ENCODE measurements at regions not wholly inside any gene's neighbourhood (a gene's known extent, or its start where the extent isn't known, plus 50 kb on each side); places are given as distances from the start of the nearest gene placed in this dataset.

DNA sequence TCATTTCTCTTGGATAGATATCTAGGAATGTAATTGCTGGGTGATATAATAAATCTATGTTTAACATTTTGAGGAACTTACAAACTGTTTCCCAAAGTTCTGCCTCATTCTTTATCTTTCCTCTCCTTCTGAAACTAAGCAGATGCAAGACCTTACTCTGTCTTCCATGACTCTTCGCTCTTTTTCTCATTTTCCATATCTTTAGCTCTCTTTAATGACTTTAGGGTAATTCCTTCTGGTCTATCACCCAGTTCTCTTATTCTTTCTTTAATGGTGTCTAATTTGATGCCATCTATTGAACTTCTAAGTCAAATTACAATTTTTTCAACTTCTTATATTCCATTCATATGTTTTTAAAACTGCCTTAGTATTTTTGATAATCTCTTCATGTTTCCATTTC is 316.6 kb downstream of the POU4F1 start:
- Histone ChIP-seq H3K4me1 (ENCODE audit: control insufficient read depth, insufficient read depth, low read length) (no peaks in the 10 kb centered on the region), H3K9me3 (ENCODE audit: control insufficient read depth, low read length) (peaks cover 23% of the 10 kb centered on the region), H3K9ac (ENCODE audit: low read length) (no peak overlapping the region), H3K27me3 (replicated peaks; ENCODE audit: control insufficient read depth, insufficient read depth, low read length) (no peaks in the 10 kb centered on the region), H3K4me3 (ENCODE audit: low read length) (no peak overlapping the region), H3K36me3 (ENCODE audit: control insufficient read depth, insufficient read depth, low read length, severe bottlenecking) (no peaks in the 10 kb centered on the region)
- no peak for DNase-seq (ENCODE audit: low read depth)

DNA sequence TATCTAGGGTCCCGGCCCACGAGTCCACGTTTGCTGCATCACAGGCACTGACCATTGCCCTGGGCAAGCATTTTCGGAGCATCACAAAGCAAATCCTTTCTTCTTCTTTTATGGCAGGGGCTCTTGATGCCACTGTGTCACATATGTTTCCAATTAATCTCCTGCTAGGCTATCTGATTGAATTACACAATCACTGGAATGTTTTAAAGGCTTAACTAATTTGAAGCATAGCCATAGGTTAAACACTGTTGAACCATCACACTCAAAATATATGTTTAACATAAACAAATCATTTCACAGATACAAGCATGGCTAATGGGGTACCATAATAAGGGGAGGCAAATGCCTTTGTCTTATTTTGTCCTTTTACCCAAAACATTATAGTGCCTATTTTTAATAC is 338.3 kb downstream of the POU4F1 start:
- peak; percentile 73 for DNase-seq (ENCODE audit: low read depth)
- no peak overlapping the region for H3K9ac ChIP-seq (ENCODE audit: low read length)
- H3K27me3 ChIP-seq (replicated peaks; ENCODE audit: control insufficient read depth, insufficient read depth, low read length): no peaks in the 10 kb centered on the region
- no peaks in the 10 kb centered on the region for H3K36me3 ChIP-seq (ENCODE audit: control insufficient read depth, insufficient read depth, low read length, severe bottlenecking)
- H3K4me1 ChIP-seq (ENCODE audit: control insufficient read depth, insufficient read depth, low read length): no peaks in the 10 kb centered on the region
- no peak overlapping the region for H3K4me3 ChIP-seq (ENCODE audit: low read length)
- H3K9me3 ChIP-seq (ENCODE audit: control insufficient read depth, low read length): peaks cover 8% of the 10 kb centered on the region

DNA sequence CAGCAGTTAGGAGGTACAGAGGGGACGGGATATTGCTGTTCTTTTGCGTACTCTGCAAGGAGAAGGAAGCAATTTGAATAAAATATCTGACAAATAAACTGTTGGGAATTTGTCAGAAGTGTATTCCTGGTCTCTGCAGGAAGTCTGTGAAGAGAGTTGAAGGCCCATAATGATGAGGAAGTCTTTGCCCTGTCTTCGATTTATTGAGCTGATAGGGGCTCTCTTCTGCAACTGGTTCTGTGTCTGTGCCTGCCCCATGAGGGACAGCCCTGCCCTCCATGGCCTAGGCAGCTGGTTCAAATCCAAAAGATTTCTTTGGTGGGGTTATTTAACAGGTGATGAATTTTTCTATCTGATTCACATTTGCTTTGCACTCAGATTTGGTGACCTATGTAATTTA is 339.7 kb upstream of the EDNRB start:
- no peaks in the 10 kb centered on the region for H3K4me1 ChIP-seq (ENCODE audit: control insufficient read depth, insufficient read depth, low read length)
- no peaks in the 10 kb centered on the region for H3K27me3 ChIP-seq (replicated peaks; ENCODE audit: control insufficient read depth, insufficient read depth, low read length)
- H3K4me3 ChIP-seq (ENCODE audit: low read length): no peak overlapping the region
- no peak for DNase-seq (ENCODE audit: low read depth)
- H3K36me3 ChIP-seq (ENCODE audit: control insufficient read depth, insufficient read depth, low read length, severe bottlenecking): no peaks in the 10 kb centered on the region
- no peak overlapping the region for H3K9ac ChIP-seq (ENCODE audit: low read length)
- H3K9me3 ChIP-seq (ENCODE audit: control insufficient read depth, low read length): peaks cover 8% of the 10 kb centered on the region

DNA sequence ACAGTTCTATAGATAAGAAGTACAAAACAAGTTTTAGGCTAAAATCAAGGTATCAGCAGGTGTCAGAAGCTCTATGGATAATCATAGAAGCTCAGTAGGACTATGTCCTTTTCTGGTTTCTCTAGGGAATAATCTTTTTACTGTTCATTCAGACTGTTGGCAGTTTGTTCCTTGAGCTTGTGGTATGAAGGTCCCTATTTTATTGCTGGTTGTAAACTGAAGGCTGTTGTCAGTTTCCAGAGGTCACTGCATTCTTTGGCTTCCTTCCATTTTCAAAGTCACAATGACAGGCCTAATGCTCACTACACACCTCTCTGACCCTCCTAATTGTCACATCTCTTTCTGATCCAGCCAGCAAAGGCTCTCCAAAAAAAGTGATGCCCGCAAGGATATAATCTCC is 337.9 kb upstream of the EDNRB start:
- Histone ChIP-seq H3K9me3 (ENCODE audit: control insufficient read depth, low read length) (peaks cover 8% of the 10 kb centered on the region), H3K27me3 (replicated peaks; ENCODE audit: control insufficient read depth, insufficient read depth, low read length) (no peaks in the 10 kb centered on the region), H3K4me1 (ENCODE audit: control insufficient read depth, insufficient read depth, low read length) (no peaks in the 10 kb centered on the region), H3K9ac (ENCODE audit: low read length) (no peak overlapping the region), H3K4me3 (ENCODE audit: low read length) (no peak overlapping the region), H3K36me3 (ENCODE audit: control insufficient read depth, insufficient read depth, low read length, severe bottlenecking) (no peaks in the 10 kb centered on the region)
- no peak for DNase-seq (ENCODE audit: low read depth)

DNA sequence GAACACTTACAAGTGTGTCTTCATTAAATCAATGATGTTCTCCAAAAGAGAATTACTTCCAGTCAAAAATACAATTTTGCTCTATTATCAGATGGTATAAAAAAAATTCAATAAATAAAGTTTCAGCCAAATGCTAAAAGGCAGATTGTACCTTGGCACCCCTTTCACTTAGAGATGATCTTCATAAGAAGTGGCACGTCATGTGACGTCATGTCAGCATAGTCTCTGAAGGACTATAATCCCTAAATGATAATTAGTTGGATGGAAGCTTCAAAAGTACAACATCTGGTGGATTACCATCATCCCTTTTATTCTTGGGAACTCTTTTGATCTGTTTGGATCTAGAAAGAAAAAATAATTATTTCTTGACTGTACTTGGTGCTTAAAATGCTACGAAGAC is 335.5 kb upstream of the EDNRB start:
- Histone ChIP-seq H3K9me3 (ENCODE audit: control insufficient read depth, low read length) (no peaks in the 10 kb centered on the region), H3K4me1 (ENCODE audit: control insufficient read depth, insufficient read depth, low read length) (no peaks in the 10 kb centered on the region), H3K4me3 (ENCODE audit: low read length) (no peak overlapping the region), H3K36me3 (ENCODE audit: control insufficient read depth, insufficient read depth, low read length, severe bottlenecking) (no peaks in the 10 kb centered on the region), H3K27me3 (replicated peaks; ENCODE audit: control insufficient read depth, insufficient read depth, low read length) (no peaks in the 10 kb centered on the region), H3K9ac (ENCODE audit: low read length) (no peak overlapping the region)
- DNase-seq (ENCODE audit: low read depth): no peak

DNA sequence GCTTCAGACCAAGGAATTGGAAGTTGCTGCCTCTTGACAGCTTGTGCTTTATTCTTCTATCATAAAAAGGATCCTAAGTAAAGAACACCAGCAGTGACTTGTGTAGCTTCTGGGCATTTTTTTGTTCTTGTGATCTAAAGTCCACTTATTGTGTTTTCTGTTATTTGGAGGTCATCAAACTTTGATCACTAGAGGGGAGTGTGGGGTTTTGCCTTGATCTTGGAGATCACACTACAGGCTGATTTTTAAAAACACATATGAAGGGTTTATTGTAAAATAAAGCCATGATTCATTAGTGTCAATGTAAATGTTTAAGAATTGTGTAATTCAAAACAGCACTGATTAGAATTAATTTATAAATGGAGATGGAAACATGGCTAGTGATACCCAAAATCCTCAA is 328.7 kb upstream of the EDNRB start:
- peaks cover 18% of the 10 kb centered on the region for H3K4me1 ChIP-seq (ENCODE audit: control insufficient read depth, insufficient read depth, low read length)
- no peaks in the 10 kb centered on the region for H3K36me3 ChIP-seq (ENCODE audit: control insufficient read depth, insufficient read depth, low read length, severe bottlenecking)
- H3K9ac ChIP-seq (ENCODE audit: low read length): no peak overlapping the region
- no peaks in the 10 kb centered on the region for H3K9me3 ChIP-seq (ENCODE audit: control insufficient read depth, low read length)
- no peaks in the 10 kb centered on the region for H3K27me3 ChIP-seq (replicated peaks; ENCODE audit: control insufficient read depth, insufficient read depth, low read length)
- H3K4me3 ChIP-seq (ENCODE audit: low read length): no peak overlapping the region
- peak; percentile 4 for DNase-seq (ENCODE audit: low read depth)

DNA sequence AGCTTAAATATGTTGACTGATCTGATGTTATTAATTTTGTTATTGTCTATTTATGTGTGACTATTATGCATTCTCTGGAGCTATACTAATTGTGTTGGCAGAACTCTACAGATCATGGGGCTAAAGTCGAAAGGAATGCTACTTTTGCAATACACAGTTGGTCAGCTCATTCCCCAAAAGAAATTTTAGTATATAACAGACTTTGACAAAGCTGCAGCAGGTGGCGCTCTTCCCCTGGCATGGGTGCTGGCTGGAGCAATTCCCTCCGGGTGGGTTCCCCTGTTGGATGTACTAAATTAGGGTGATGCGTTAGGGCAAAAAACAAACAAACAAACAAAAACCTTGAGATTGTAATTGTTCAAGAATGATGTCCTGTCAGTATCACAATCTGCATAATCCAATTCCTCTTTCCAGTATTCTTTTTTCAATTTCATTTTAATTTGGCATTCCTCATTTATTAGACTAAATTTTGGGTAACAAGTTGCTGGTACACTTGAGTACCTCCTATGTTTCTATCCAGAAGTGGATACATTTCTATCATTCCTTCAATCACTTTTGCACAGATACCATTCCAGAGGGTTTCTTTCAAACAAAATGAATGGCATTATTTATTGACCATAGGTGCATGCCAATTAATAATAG is 322.8 kb upstream of the EDNRB start:
- peak; percentile 89 for DNase-seq (ENCODE audit: low read depth)
- Histone ChIP-seq H3K9ac (ENCODE audit: low read length) (no peak overlapping the region), H3K4me3 (ENCODE audit: low read length) (no peak overlapping the region), H3K9me3 (ENCODE audit: control insufficient read depth, low read length) (no peaks in the 10 kb centered on the region), H3K4me1 (ENCODE audit: control insufficient read depth, insufficient read depth, low read length) (peaks cover 19% of the 10 kb centered on the region), H3K27me3 (replicated peaks; ENCODE audit: control insufficient read depth, insufficient read depth, low read length) (no peaks in the 10 kb centered on the region), H3K36me3 (ENCODE audit: control insufficient read depth, insufficient read depth, low read length, severe bottlenecking) (no peaks in the 10 kb centered on the region)

DNA sequence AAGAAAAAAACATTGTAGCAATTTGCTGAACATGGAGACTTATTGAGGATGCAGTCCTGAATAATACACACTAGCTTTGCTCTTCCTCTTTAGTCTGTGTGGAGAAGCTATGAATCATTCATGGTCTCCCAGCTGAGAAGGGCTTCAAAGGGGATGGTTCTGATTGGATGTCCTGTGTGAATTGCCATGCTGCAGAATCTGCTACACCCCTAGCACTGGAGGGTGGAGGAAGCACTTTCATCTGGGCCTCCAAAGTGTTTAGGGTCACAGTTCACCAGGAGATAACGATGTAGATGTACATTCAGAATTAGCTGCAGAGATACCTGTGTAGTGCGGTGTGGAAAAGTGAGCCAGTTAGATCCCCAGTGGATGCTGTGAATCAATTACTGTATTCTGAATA is 321.1 kb upstream of the EDNRB start:
- Histone ChIP-seq H3K4me1 (ENCODE audit: control insufficient read depth, insufficient read depth, low read length) (peaks cover 14% of the 10 kb centered on the region), H3K4me3 (ENCODE audit: low read length) (no peak overlapping the region), H3K9me3 (ENCODE audit: control insufficient read depth, low read length) (no peaks in the 10 kb centered on the region), H3K9ac (ENCODE audit: low read length) (no peak overlapping the region), H3K27me3 (replicated peaks; ENCODE audit: control insufficient read depth, insufficient read depth, low read length) (no peaks in the 10 kb centered on the region), H3K36me3 (ENCODE audit: control insufficient read depth, insufficient read depth, low read length, severe bottlenecking) (no peaks in the 10 kb centered on the region)
- no peak for DNase-seq (ENCODE audit: low read depth)

DNA sequence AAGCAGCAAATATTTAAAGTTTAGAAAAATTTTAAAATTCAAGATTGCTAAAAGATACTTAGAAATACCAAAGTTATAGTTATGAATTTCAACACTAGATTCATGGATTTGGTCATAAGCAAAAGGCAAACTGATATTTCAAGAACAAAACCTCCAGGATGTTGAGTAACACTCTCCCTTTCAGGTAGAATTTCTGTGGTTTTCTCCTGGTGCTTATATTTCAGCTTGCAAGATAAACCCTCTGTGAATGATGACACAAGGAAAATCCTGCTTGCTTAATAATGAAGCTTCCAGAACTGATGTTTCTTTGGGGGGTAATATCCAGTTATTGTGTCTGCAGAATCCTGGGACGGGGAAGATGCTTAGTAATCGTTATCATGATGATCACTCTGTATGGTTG is 320.3 kb upstream of the EDNRB start:
- Histone ChIP-seq H3K9me3 (ENCODE audit: control insufficient read depth, low read length) (no peaks in the 10 kb centered on the region), H3K36me3 (ENCODE audit: control insufficient read depth, insufficient read depth, low read length, severe bottlenecking) (no peaks in the 10 kb centered on the region), H3K4me1 (ENCODE audit: control insufficient read depth, insufficient read depth, low read length) (peaks cover 14% of the 10 kb centered on the region), H3K9ac (ENCODE audit: low read length) (no peak overlapping the region), H3K27me3 (replicated peaks; ENCODE audit: control insufficient read depth, insufficient read depth, low read length) (no peaks in the 10 kb centered on the region), H3K4me3 (ENCODE audit: low read length) (no peak overlapping the region)
- no peak for DNase-seq (ENCODE audit: low read depth)

DNA sequence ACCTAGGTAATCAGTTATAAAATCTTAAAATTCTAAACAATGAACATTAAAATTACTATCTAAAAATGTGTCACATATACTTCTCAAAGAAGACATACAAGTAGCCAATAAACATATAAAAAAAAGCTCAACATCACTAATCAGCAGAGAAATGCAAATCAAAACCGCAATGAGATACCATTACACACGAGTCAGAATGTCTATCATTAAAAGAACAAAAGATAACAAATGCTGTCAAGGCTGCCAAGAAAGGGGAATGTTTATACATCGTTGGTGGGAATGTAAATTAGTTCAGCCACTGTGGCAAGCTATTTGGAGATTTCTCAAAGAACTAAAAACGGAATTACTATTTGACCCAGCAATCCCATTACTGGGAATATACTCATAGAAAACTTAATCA is 310.3 kb upstream of the EDNRB start:
- Histone ChIP-seq H3K4me3 (ENCODE audit: low read length) (no peak overlapping the region), H3K9ac (ENCODE audit: low read length) (no peak overlapping the region), H3K36me3 (ENCODE audit: control insufficient read depth, insufficient read depth, low read length, severe bottlenecking) (no peaks in the 10 kb centered on the region), H3K9me3 (ENCODE audit: control insufficient read depth, low read length) (no peaks in the 10 kb centered on the region), H3K27me3 (replicated peaks; ENCODE audit: control insufficient read depth, insufficient read depth, low read length) (no peaks in the 10 kb centered on the region), H3K4me1 (ENCODE audit: control insufficient read depth, insufficient read depth, low read length) (no peaks in the 10 kb centered on the region)
- no peak for DNase-seq (ENCODE audit: low read depth)

DNA sequence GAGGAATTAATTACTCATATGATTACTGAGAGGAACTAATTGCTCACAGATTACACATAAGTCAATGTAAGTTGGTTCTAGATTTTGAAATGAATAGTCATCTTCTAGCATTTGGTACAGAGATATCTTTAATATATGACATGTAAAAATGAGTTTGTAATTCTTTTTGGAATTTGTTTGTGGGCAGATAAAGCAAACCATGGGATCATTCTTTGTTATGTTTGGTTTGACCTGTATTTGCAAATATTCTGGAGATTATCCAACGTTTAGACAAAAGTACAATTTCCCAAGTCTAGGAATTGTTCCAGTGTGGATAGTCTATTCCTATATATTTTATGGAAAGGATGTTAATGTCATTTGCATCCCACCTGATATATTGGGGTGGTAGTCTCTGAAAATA is 309.6 kb upstream of the EDNRB start:
- H3K4me3 ChIP-seq (ENCODE audit: low read length): no peak overlapping the region
- H3K4me1 ChIP-seq (ENCODE audit: control insufficient read depth, insufficient read depth, low read length): no peaks in the 10 kb centered on the region
- no peaks in the 10 kb centered on the region for H3K9me3 ChIP-seq (ENCODE audit: control insufficient read depth, low read length)
- no peaks in the 10 kb centered on the region for H3K36me3 ChIP-seq (ENCODE audit: control insufficient read depth, insufficient read depth, low read length, severe bottlenecking)
- H3K9ac ChIP-seq (ENCODE audit: low read length): no peak overlapping the region
- no peak for DNase-seq (ENCODE audit: low read depth)
- H3K27me3 ChIP-seq (replicated peaks; ENCODE audit: control insufficient read depth, insufficient read depth, low read length): no peaks in the 10 kb centered on the region

DNA sequence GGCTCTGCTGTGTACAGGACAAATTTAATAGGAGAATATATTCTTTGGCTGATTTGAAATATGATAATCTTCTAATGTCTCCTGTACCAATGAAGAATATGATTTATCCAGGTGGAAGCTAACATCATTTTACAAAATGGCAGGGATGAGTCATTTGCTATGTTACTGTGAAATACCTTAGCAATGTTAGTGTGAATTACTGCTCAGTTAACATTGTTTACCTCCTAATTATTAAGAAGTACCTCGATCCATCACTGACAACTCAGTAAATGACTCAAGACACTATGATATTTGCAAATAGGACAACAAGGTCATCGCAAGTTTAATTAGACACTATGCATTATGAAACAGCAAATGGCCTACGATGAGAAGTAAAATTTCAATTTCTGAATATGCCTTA is 309.1 kb upstream of the EDNRB start:
- H3K36me3 ChIP-seq (ENCODE audit: control insufficient read depth, insufficient read depth, low read length, severe bottlenecking): no peaks in the 10 kb centered on the region
- no peak for DNase-seq (ENCODE audit: low read depth)

More for the DNA sequence above, 309.1 kb upstream of the EDNRB start:
- no peaks in the 10 kb centered on the region for H3K4me1 ChIP-seq (ENCODE audit: control insufficient read depth, insufficient read depth, low read length)
- H3K27me3 ChIP-seq (replicated peaks; ENCODE audit: control insufficient read depth, insufficient read depth, low read length): no peaks in the 10 kb centered on the region
- no peaks in the 10 kb centered on the region for H3K9me3 ChIP-seq (ENCODE audit: control insufficient read depth, low read length)
- H3K4me3 ChIP-seq (ENCODE audit: low read length): no peak overlapping the region
- no peak overlapping the region for H3K9ac ChIP-seq (ENCODE audit: low read length)
